Activated CD4-positive, alpha-beta T cell treated with anti-CD3 and anti-CD28 coated beads, Interleukin-2, Interleukin-4, amounts not matched to agents 100 ng/mL and 50 ng/mL, durations not matched to agents 16 hours and 8 hours (primary cell): ENCODE measurements at regions not wholly inside any gene's neighbourhood (a gene's known extent, or its start where the extent isn't known, plus 50 kb on each side); places are given as distances from the start of the nearest gene placed in this dataset.

Source experiments
- DNase-seq: peaks from one replicate; pipeline ENCODE4 v3.0.0-alpha.2; 2020; ENCODE audit warnings: low spot score

DNA sequence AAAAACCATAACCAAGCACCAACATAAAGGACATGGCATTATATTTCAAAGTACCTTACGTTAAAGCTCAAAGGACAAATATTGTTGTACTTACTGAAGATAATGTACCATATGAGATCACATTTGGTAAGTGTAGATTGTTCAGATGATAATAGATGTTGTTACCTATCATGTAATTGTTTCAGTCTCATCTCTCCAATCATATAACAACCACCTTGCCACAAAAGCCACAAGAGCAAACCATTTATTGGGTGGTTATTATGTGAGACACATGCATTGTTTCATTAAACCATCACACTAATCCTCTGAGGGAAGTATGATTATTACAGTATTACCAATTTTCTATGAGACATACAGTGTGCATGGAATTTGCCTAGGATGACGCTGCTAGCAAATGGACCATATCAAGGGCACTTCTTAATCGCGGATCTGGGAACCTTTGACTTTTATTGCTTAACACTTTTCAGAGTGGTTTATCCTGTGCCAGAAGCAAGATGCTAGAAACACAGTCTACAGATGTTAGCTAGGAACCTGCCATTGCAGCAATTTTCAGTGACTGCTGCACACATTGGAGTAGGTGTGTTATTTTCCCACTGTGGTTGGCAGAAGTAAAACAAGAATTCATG, 149.8 kb upstream of the AKIRIN2 start:
- DNase-seq, result no peak

DNA sequence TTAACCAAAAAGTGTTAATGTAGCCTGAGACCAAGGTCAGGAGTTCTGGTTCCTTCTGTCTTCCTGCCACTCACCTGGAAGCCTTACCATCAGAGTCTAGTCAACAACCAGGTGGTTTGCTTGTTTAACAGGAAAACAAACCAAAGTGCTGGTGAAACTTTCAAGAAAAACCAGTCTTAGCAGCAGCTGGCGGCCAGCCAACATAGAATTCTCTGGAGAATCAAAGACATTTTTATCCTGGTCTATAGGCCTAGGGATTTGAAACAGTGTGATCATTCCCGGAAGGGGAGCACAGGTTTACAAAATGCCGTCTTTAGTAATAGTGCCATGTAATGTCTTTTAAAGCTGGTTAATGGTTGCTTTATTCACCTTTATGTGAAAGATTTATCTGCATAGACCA, 146.6 kb upstream of the AKIRIN2 start:
- DNase-seq, result no peak

- DNase-seq, result no peak
Measured at GRCh38 chr6:87847830-87848210, 145.8 kb upstream of the AKIRIN2 start.

DNA sequence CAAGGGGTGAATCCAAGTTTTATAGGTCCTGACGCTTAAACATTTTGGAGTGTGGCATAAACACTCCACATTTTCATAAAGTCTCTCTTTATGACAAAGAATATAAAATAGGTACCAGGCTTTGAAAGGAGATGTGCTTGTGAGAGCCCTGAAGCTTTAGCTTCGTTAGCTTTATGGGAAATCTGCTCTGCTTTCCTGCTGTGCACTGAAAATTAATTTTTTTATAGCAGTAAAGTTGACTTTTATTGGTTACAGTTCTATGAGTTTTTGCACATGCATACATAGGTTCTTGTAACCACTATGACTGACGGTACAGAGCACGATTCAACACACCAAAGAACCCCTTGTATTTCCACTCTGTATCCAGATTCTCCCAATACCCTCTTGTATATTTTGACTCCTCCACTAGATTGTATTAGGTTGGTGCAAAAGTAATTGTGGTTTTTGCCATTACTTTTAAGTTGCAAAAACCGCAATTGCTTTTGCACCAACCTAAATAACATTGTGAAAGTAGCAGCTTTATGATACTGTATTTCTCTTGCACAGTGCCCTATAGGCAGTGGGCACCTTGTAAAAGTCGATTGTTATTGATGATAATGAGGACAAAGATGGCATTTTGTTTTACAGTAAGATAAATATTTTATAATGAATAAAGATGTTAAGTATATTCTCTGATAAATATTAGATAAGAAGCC, 145.2 kb upstream of the AKIRIN2 start:
- DNase-seq, result no peak

DNA sequence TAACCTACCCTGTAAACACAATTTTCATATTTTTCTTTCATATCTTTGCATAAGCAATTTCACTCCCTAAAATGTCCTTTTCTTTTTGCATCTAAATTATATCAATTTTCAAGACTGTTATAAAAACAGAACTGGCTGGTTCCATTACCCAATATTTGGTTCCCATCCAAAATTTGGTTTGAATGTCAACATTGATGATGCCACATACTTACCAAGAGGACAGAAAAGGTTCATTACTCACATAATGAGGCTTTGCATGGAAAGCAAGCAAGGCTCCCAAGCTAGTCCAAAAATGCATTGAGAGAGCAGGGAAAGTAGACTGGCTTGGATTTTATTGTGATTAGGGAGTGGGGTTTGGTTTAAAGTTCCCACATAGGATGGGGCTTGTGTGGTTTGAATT, 144.4 kb upstream of the AKIRIN2 start:
- DNase-seq, result no peak

DNA sequence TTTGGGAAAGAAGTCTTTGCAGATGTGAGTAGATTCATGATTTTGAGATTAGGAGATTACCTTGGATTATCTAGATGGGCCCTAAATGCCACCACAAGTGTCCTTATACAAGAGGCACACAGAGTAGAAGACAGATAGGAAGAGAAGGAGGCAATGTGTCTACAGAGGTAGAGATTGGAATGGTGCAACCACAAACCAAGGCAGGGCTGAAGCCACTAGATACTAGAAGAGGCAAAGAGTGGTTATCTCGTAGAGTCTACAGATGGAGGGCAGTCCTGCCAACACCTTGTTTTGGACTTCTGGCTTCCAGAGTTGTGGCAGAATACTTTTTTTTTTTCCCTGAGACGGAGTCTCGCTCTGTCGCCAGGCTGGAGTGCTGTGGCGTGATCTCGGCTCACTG, 138.3 kb upstream of the AKIRIN2 start:
- DNase-seq, result no peak

GRCh38 chr6:87837876-87838275, 135.8 kb upstream of the AKIRIN2 start:
- DNase-seq, result no peak

- no peak for DNase-seq
Measured at GRCh38 chr6:87837444-87837843, 135.4 kb upstream of the AKIRIN2 start.

GRCh38 chr6:87832025-87832825, 130.2 kb upstream of the AKIRIN2 start:
- DNase-seq, result peak; percentile 39

DNA sequence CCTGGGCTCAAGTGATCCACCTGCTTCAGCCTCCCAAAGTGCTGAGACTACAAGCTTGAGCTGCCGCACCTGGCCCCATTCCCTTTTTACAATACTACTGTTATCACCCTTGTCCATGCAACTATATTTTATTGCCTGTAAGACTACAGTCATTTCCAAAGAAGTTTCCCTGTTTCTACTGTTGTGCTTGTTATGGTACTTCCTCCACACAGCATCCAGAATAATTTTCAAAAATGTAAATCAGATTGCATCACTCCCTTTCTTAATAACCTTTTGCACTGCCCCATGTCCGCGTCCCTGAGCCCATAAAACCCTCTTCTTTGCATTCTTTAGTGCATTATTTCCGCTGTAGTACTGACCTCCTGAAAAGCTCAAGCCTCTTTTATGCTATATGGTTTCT, 128.9 kb upstream of the AKIRIN2 start:
- no peak for DNase-seq

DNA sequence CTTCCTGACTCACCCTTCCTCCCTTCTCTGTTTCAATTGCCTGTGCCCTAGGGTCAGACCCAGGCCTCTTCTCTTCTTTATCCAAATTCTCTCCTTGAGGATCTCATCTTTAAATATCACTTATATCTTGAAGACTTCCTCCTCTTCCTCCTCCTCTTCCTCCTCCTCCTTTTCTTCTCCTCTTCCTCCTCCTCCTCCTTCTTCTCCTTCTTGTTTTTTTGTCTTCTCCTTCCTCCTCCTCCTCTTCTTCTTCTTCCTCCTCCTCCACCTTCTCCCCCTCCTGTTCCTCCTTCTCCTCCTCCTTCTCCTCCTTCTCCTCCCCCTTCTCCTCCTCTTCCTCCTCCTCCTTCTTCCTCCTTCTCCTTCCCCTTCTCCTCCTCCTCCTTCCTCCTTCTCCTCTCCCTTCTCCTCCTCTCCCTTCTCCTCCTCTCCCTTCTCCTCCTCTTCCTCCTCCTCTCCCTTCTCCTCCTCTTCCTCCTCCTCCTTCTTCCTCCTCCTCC, 127.6 kb upstream of the AKIRIN2 start:
- no peak for DNase-seq

- DNase-seq, result no peak
Measured at GRCh38 chr6:87828044-87828443, 126.0 kb upstream of the AKIRIN2 start.

DNA sequence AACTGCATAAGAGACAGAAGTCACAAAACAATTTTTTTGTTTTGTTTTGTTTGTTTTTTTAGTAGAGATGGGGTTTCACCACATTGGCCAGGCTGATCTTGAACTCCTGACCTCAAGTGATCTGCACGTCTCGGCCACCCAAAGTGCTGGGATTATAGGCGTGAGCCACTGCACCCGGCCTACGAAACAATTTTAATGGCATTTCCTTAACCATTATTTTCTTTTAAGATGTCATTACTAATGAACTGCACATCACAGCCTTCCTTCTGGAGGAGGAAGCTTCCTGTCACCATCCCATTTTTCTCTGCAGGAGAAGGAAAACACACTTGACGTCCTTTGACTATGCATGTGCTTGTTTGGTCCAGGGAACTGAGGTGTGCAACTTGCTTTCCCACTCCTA, 125.3 kb upstream of the AKIRIN2 start:
- DNase-seq, result no peak

DNA sequence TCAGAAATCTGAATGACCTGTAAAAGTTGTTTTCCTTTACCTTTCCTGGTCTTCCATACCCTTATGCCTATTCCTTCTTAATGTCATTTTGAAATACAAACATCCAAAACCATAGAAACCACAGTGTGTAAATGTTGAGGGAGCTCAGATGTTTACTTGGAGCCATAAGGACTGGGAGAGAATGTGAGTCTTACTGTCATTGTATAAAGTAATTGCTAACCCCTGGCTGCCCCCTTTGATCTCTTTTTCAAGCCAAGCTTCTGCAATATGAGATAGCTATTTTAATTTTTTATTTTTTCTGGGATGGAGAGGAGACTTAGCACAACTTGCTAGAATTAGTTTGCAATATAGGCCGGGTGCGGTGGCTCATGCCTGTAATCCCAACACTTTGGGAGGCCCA, 124.4 kb upstream of the AKIRIN2 start:
- no peak for DNase-seq

DNA sequence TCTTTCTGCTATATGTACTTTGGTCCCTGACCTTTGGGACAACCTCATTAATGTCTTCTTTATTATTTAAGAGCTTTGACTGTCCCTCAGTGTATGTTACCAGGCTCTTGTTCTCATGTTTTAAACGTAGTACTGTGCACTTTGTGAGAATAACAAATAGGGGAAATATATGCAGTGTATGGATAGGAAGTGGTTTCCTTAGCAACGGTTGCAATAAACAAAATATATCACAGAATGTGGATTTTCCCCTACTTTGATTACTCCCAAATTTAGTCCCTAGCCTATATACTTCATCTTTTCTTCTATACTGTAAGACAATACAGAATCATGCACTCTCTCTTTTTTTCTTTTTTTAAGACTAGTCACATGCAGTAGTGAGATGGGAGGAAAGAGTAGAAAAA, 123.8 kb upstream of the AKIRIN2 start:
- no peak for DNase-seq

DNA sequence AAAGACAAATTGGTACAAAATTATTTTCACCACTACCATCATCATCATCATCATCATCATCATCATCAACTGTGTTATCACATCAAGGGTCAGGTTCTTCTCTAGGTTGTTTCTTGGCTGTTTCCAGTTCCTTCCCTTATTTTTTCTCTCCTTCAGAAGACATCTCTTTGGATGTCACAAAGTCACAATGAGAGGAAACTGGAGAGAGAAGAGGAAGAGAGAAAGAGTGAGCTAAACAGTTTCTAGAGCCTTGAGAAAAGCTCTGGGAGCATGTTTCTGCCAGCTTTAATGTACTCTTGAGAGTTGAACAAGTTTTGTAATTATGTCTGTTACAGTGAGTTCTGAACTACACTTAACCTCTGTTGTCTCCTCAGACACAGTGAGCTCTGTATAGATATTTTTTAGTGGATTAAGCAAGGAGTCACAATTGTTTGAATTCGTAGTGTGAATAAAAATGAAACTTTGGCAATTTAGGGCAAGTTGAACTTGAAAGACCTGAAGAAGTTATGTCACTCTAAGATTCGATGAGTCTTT, 123.0 kb upstream of the AKIRIN2 start:
- no peak for DNase-seq

- DNase-seq, result no peak
Measured at GRCh38 chr6:87822011-87822410, 120.0 kb upstream of the AKIRIN2 start.

DNA sequence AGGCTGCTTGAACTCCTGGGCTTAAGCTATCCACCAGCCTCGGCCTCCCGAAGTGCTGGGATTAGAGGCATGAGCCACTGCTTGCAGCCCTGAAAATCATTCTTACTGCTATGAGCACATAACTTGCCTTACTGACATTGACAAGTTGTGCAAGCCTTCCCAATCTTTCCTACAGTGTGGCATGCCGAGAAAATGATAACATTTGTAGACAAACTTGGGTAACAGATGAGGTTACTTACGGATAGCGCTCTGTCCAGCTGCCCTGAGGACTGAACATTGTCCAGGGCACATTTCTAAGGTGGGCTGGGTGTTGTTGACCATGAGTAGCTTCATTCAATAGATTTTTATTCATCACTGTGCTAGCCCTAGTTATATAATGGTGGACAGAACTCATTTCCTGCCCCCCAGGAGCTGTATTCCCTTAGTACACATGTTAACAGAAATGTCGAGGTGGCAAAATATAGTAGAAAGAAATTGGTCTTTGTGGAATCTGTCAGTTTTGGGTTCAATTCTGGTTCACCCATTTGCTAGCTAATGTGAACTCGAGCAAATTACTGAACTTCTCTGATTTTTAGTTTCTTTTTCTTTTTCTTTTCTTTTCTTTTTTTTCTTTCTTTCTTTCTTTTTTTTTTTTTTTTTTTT, 118.4 kb upstream of the AKIRIN2 start:
- DNase-seq, result no peak

DNA sequence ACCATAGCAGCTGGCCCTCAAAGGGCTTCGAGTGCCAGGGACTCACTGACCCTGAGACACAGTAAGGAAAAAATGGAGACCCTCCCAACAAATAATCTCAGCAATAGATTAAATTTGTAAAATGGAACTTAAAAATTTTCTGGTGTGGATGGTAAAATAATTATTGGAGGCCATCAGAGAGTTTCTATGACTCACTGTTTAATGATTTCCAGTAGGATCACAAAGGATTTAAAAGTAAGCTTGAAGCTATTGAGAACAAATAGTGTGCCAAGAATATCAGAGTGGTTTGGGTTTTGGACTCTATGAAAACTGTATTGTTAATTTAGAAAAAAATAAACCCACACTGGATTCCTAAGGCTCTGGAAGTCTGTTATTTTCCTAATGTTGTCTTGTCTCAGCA, 115.2 kb upstream of the AKIRIN2 start:
- no peak for DNase-seq

- DNase-seq, result no peak
Measured at GRCh38 chr6:87815449-87815848, 113.4 kb upstream of the AKIRIN2 start.

GRCh38 chr6:87808005-87808757, 106.1 kb upstream of the AKIRIN2 start:
- peak; percentile 92 for DNase-seq

DNA sequence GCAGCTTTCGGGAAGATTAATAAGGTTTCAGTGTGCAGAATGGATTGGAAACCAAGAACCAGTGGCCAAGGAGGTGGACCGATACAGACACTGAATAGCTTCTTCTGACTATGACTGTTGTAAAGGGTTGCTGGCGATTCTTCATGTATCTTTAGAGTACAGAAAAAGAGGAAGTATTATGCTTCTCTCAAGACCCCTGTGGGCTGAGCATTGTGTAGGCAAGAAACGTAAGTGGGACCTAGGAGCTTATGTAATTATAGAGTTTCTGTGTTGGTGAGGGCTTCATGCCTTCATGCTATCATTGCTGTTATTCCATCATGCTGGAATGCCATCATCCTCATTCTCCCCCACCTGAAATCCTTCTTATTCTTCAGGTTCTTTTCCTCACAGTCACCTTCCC, 105.4 kb upstream of the AKIRIN2 start:
- DNase-seq, result no peak
